Pons (tissue), 1 donor: ENCODE measurements at regions not wholly inside any gene's neighbourhood (a gene's known extent, or its start where the extent isn't known, plus 50 kb on each side); places are given as distances from the start of the nearest gene placed in this dataset.
A peak's percentile ranks its signal among the peaks of the same experiment; 100 is the strongest.
"Not testable (repeated sequence)": the region's sequence is repeated elsewhere in the genome, so short reads cannot be mapped to it uniquely, and the experiment has no call there.

Source experiments
- DNase-seq: peaks from one replicate; pipeline ENCODE4 v3.0.0-alpha.2; 2016; ENCODE audit warnings: low spot score

- DNase-seq = no peak
These were observed 188.4 kb downstream of the SATB1 start for GRCh38 chr3:18236726-18237125.

DNA sequence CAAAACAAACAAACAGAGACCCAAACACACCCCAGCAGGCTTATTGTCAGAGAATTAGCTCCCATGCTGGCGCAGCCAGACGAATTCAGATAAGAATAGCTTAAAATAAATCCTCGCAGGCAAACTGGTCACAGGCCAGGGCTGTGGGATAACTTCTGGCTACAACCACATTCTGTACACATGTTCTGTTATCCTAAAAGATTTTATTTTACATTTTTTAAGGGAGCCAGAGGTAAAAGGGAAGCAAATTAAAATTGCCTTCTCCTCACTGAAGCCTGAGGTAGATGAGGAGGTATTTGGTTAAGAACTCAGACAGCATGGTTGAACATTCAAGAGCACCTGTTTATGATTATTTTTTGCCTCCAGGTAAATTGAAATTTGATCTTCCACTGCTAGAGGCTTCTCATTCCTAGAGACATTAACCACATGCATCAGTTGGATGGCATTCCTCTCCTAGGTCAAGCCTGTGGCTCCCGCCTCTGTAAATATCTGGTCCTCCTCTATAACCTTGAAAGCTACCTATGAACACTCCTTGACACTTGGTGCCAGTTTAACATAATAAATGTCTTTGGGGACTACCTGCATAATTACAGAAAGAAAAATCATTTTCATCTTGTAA, 190.3 kb downstream of the SATB1 start:
- no peak for DNase-seq

DNA sequence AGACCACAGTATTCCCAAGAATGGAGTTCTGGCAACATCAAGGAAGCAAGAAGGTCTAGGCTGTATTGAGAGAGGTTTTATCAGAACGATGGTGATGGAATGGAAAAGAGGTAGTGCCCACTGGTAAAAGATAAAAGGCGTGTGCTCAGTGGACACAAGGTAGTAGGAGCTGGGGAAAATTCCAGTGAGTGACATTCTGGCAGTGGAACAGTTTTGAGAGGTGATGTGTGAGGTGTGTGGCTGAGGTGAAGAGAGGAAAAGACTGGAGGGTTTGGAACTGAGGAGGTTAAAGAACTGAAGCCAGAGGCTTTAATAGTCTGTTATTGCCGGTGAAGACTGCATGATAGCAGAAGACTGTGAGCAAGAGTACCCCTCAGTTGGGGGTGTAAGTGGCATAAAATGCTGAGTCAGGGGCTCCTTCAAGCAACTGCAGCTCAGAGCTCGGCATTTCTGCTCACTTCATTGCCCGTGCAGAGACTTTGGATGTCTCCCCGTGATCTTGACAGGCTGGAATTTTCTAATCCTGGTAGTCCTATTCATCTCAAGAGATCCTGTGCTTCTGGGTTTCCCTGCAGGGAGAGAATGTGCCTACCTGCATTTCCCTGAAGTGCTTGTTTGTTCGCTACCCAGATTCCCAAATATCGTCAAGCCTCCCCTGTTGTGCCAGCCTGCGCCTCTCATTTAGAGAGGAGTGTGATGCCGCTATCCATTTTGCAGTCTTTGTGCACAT, 191.0 kb downstream of the SATB1 start:
- DNase-seq = no peak

GRCh38 chr3:18232317-18232716, 192.8 kb downstream of the SATB1 start:
- no peak for DNase-seq

GRCh38 chr3:18228060-18228459, 197.1 kb downstream of the SATB1 start:
- no peak for DNase-seq

- DNase-seq = no peak
These were observed 199.4 kb downstream of the SATB1 start for GRCh38 chr3:18225709-18226108.

DNA sequence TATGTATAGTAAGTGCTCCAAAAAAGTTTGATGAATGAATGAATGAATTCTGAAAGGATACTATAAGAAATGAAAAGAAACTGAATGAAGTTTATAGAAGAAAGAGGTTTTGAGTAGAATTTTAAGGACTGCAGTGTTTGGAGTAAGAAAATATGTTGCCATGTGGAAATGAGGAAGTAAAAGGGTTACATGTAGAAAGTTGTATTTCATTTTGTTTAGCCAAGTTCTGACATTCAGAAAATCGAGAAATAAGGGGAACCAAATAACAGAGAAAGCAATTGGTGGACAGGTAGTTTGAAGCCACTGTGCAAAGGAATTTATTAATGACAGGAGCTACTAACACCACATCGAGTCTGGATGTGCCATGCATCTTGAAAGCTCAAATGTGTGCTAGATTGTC, 200.7 kb downstream of the SATB1 start:
- DNase-seq = no peak

GRCh38 chr3:18223974-18224373, 201.2 kb downstream of the SATB1 start:
- DNase-seq = no peak

- peak; percentile 70 for DNase-seq
These were observed 201.6 kb downstream of the SATB1 start for GRCh38 chr3:18223571-18223970.

- DNase-seq = no peak
These were observed 202.5 kb downstream of the SATB1 start for GRCh38 chr3:18222686-18223085.

DNA sequence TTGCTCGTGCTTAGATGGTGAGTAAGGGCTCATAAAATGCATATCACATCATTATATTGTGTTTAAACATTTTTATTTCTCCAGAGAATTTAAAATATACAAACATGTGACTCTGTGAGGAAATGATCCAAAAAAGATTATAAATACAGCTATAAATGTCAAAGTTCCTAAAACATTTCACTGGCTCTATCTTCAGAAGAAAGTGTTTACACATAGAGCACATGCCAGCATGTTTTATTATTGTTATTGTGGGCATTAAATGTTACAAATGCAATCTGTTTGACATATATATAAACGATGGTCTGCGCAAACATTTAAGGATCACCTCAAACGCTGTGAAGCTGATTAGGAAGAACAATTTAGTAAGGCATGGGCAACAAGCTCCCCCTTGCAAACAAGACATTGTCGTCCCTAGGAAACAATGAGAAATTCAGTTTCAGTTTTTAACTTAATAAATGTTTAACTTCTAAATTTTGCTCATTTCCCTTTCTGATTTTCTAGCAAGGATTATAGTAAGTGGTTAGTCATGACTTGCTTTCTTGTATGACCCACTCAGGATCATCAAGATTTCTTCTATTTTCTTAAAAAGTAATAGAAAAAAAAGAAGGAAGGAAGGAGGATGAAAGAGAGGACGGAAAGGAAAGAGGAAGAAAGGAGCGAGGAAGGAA, 207.5 kb downstream of the SATB1 start:
- no peak for DNase-seq

DNA sequence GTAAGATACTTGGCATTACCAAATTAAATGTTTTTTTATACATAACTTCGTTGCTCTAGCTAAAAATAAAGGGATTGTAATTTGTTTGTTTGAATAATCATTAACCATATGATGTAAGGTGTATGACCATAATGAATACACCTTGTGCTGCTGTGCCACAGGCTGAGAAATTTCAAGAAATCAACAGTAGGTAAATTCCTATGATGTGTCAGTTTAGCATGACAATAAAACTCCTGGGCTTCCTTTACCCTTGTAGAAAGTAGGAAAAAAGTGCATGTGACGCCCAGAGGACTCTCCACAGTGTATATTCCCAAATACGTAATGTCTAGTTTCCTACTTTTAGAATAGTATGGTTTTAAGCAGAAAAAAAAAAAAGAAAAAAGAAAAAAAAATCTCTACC, 208.1 kb downstream of the SATB1 start:
- no peak for DNase-seq

GRCh38 chr3:18215639-18216038, 209.5 kb downstream of the SATB1 start:
- DNase-seq = no peak

DNA sequence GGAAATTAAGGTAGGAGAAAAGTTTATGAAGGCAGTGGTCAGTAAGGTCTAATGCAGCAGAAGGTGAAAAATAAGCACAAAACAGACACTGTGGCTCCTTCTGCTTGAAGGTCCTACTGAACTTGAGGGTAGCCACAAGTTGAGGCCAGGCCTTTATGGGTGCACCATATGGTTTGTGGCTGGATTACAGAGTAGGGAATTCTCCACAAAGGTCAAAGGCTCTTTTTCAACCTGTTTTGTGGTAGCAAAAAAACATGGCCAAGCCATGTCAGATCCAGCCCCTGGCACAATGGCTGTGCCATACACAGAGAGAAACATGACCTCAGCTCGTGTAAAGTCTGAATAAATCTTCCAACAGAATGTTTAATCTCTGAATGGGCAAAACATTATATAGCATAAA, 214.0 kb downstream of the SATB1 start:
- no peak for DNase-seq

- peak; percentile 65 for DNase-seq
These were observed 216.3 kb downstream of the SATB1 start for GRCh38 chr3:18208856-18209255.

- DNase-seq = no peak
These were observed 217.0 kb downstream of the SATB1 start for GRCh38 chr3:18208091-18208490.

DNA sequence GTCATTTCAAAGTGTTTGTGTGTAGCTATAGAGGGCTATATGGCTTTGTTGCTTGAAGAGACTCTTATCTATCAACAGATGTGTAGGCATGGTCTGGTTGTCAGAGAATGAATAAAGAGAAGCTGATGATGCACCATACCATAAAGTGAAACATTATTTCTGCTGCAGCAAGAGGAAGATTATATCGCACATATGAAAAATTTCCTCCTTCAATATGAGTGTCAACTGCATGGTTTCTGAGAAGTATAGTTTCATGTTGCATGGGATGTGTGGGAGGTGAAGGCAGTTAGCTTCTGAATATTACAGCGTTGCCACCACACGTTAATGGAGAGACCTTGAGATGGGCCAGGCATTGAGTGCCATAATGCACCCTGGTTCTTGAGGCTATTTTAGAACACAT, 217.9 kb downstream of the SATB1 start:
- no peak for DNase-seq

DNA sequence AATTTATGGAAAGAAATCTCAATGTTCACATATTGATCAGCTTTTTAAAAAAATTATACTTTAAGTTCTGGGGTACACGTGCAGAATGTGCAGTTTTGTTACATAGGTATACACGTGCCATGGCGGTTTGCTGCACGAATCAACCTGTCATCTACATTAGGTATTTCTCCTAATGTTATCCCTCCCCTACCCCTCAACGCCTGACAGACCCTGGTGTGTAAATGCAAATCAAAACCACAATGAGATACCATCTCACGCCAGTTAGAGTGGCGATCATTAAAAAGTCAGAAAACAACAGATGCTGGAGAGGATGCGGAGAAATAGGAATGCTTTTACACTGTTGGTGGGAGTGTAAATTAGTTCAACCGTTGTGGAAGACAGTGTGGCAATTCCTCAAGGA, 219.4 kb downstream of the SATB1 start:
- not testable (repeated sequence) for DNase-seq

DNA sequence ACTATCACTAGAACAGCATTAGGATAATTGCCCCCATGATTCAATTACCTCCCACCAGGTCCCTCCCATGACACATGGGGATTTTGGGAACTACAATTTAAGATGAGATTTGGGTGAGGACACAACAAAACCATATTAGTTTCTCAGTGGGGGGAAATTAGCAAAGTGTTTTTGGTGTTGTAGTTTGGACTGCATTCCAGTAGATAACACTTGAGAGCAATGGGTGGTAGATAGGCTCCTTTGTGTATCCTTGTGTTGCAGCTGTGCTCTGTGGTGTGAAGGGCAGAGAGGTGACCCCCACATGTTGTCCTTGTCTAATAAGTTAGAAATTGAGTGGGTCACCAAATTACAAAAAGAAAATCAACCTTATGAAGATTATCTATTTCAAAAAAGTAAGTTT, 223.8 kb downstream of the SATB1 start:
- DNase-seq = no peak

GRCh38 chr3:18199757-18200156, 225.4 kb downstream of the SATB1 start:
- DNase-seq = no peak

GRCh38 chr3:18195836-18196235, 229.3 kb downstream of the SATB1 start:
- DNase-seq = no peak

GRCh38 chr3:18194431-18194830, 230.7 kb downstream of the SATB1 start:
- no peak for DNase-seq

GRCh38 chr3:18190646-18191045, 234.5 kb downstream of the SATB1 start:
- no peak for DNase-seq
